ENCODE measurements at regions not wholly inside any gene's neighbourhood (a gene's known extent, or its start where the extent isn't known, plus 50 kb on each side); places are given as distances from the start of the nearest gene placed in this dataset.

DNA sequence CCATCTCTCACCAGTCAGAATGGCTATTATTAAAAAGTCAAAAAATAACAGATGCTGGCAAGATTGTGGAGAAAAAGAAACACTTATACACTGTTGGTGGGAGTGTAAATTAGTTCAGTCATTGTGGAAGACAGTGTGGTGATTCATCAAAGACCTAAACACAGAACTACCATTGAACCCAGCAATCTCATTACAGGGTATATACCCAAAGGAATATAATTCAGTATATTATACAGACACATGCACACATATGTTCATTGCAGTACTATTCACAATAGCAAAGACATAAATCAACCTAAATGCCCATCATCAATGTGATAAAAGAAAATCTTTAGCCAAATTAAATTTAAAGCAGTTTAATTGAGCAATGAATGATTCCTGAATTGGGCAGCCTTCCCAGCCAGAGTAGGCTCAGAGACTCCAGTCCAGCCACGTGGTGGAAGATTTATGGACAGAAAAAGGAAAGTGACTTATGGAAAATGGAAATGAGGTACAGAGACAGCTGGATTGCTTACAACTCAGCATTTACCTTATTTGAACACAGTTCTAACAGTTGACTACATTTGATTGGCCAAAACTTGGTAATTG is 377.1 kb upstream of the SLC39A10 start:
- TF ChIP-seq, protein P1, sequence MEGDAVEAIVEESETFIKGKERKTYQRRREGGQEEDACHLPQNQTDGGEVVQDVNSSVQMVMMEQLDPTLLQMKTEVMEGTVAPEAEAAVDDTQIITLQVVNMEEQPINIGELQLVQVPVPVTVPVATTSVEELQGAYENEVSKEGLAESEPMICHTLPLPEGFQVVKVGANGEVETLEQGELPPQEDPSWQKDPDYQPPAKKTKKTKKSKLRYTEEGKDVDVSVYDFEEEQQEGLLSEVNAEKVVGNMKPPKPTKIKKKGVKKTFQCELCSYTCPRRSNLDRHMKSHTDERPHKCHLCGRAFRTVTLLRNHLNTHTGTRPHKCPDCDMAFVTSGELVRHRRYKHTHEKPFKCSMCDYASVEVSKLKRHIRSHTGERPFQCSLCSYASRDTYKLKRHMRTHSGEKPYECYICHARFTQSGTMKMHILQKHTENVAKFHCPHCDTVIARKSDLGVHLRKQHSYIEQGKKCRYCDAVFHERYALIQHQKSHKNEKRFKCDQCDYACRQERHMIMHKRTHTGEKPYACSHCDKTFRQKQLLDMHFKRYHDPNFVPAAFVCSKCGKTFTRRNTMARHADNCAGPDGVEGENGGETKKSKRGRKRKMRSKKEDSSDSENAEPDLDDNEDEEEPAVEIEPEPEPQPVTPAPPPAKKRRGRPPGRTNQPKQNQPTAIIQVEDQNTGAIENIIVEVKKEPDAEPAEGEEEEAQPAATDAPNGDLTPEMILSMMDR (IDR thresholded peaks at IDR 0.05; ENCODE audit: low read depth, low read length): no peak
- TF ChIP-seq EZH2phosphoT487 (IDR thresholded peaks at IDR 0.05; ENCODE audit: low read depth): no peak
